HG02642 (cell line): ENCODE measurements at regions not wholly inside any gene's neighbourhood (a gene's known extent, or its start where the extent isn't known, plus 50 kb on each side); places are given as distances from the start of the nearest gene placed in this dataset.
A peak's percentile ranks its signal among the peaks of the same experiment; 100 is the strongest.
"Not testable (repeated sequence)": the region's sequence is repeated elsewhere in the genome, so short reads cannot be mapped to it uniquely, and the experiment has no call there.

Experiments used
- ATAC-seq: cut with Tn5 transposase; IDR thresholded peaks from one replicate; pipeline ENCODE4 v1.9.1; 2021; ENCODE audit warnings: mild to moderate bottlenecking; ENCODE audit not compliant: unreplicated experiment, poor library complexity

GRCh38 chr5:101785090-101785489 is 511.0 kb downstream of the SLCO4C1 start:
- no peak for ATAC-seq

GRCh38 chr5:101783241-101784013 is 512.7 kb downstream of the SLCO4C1 start:
- ATAC-seq: no peak

GRCh38 chr5:101782352-101783103 is 513.6 kb downstream of the SLCO4C1 start:
- no peak for ATAC-seq

GRCh38 chr5:101751105-101751504 is 545.0 kb downstream of the SLCO4C1 start:
- no peak for ATAC-seq

- ATAC-seq: not testable (repeated sequence)
Measured at GRCh38 chr5:101743000-101743399, 553.1 kb downstream of the SLCO4C1 start.

GRCh38 chr5:101728933-101729332 is 567.2 kb downstream of the SLCO4C1 start:
- no peak for ATAC-seq

- ATAC-seq: no peak
Measured at GRCh38 chr5:101721543-101721942, 574.5 kb downstream of the SLCO4C1 start.

GRCh38 chr5:101720033-101720432 is 576.1 kb downstream of the SLCO4C1 start:
- ATAC-seq: no peak

GRCh38 chr5:101717721-101718120 is 578.4 kb downstream of the SLCO4C1 start:
- ATAC-seq: no peak

GRCh38 chr5:101716941-101717340 is 579.1 kb downstream of the SLCO4C1 start:
- no peak for ATAC-seq

GRCh38 chr5:101715790-101716189 is 580.3 kb downstream of the SLCO4C1 start:
- ATAC-seq: not testable (repeated sequence)

GRCh38 chr5:101689306-101689705 is 606.8 kb downstream of the SLCO4C1 start:
- no peak for ATAC-seq

GRCh38 chr5:101688156-101688555 is 607.9 kb downstream of the SLCO4C1 start:
- ATAC-seq: no peak

- ATAC-seq: no peak
Measured at GRCh38 chr5:101687349-101687985, 608.6 kb downstream of the SLCO4C1 start.

GRCh38 chr5:101686536-101687157 is 609.4 kb downstream of the SLCO4C1 start:
- no peak for ATAC-seq

GRCh38 chr5:101679816-101680215 is 616.3 kb downstream of the SLCO4C1 start:
- no peak for ATAC-seq

- peak; percentile 74 for ATAC-seq
Measured at GRCh38 chr5:101678481-101679193, 617.4 kb downstream of the SLCO4C1 start.

- ATAC-seq: no peak
Measured at GRCh38 chr5:101677961-101678360, 618.1 kb downstream of the SLCO4C1 start.

- no peak for ATAC-seq
Measured at GRCh38 chr5:101676646-101677045, 619.4 kb downstream of the SLCO4C1 start.
